GM12892 (cell line): ENCODE measurements at regions not wholly inside any gene's neighbourhood (a gene's known extent, or its start where the extent isn't known, plus 50 kb on each side); places are given as distances from the start of the nearest gene placed in this dataset.

Source experiments
- POLR2A ChIP-seq: IDR thresholded peaks from 2 replicates; pipeline ENCODE4 v1.6.1; 2011; ENCODE audit warnings: low read depth, low read length, control low read depth
- TAF1 ChIP-seq: IDR thresholded peaks from 2 replicates; pipeline ENCODE4 v1.6.1; 2011; ENCODE audit warnings: low read depth, mild to moderate bottlenecking, control low read depth, low read length, borderline replicate concordance

GRCh38 chr2:128396500-128396891 is 77.8 kb upstream of the HS6ST1 start:
- TF ChIP-seq POLR2A (no peak), TAF1 (no peak)
